ENCODE measurements at regions not wholly inside any gene's neighbourhood (a gene's known extent, or its start where the extent isn't known, plus 50 kb on each side); places are given as distances from the start of the nearest gene placed in this dataset.
"Not testable (repeated sequence)": the region's sequence is repeated elsewhere in the genome, so short reads cannot be mapped to it uniquely, and the experiment has no call there.

DNA sequence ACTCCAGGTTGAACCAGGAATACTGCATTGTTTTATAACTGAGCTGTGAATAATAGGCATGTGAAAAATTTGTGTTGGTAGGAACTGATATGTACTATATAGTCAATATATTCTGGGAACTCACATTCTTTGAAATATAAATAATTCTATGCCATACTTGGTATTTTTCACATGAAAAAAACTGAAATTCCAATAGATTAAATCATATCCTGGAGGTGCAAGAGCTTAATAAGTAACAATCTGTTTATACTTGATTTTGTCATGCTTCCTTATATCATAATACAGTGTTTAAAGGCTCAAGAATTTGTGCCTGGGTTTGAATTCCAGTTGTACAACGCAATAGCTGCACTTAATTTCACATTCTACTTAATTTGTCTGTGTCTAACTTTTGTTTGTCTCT lies 387.0 kb downstream of the USP25 start:
- DNase-seq (ENCODE audit: low spot score): no peak

DNA sequence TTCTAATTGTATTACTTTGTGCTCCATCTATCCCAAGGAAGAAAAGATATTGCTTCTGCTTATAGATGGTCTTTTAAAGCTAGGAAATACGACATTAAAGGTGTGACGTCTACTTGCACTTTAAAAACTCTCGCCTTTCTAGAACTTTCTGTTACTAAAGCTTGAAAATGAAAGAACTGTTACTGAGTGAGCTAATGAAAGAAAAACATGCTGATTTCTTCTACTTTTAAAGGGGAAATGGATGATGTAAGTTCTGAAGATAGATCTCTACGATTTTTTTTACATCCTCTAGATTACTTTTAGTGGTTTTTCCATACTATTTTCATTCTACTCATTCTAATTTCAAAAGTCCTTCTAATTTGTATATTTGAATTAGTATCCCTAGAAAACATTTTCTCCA lies 387.5 kb downstream of the USP25 start:
- DNase-seq (ENCODE audit: low spot score): no peak

DNA sequence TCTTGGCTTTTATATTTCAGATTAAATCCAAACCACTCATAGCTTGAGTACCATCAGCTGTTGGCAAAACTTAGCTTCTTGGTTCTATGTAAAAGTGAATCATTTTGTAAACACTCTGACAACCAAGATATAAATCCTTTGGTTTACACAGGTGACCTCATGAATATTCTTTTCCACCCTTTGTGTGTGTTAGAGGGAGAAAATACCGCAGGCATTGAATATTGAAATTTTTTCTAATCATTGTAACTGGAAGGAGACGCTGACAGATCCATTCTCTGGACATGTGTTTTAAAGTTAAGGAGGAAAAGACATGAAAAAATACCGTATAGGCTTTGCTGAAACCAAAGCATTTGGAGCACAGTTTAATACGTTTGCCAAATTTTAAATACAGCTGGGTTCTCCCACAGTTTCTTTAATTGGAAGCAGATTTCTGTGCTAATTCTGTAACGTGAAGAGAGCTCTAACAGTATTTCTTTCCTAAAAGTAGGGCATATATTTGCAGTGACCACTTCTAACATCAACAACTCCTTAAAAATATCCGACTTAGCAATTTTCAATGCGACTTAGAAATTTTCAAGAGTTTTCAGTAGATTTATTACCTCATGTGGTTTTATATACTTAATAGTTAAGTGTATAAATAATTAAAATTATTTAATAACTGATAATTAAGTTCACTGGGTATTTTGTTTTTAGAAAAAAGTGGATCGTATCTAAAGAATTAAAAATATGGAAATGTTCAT lies 388.2 kb downstream of the USP25 start:
- peak; percentile 46 for DNase-seq (ENCODE audit: low spot score)

DNA sequence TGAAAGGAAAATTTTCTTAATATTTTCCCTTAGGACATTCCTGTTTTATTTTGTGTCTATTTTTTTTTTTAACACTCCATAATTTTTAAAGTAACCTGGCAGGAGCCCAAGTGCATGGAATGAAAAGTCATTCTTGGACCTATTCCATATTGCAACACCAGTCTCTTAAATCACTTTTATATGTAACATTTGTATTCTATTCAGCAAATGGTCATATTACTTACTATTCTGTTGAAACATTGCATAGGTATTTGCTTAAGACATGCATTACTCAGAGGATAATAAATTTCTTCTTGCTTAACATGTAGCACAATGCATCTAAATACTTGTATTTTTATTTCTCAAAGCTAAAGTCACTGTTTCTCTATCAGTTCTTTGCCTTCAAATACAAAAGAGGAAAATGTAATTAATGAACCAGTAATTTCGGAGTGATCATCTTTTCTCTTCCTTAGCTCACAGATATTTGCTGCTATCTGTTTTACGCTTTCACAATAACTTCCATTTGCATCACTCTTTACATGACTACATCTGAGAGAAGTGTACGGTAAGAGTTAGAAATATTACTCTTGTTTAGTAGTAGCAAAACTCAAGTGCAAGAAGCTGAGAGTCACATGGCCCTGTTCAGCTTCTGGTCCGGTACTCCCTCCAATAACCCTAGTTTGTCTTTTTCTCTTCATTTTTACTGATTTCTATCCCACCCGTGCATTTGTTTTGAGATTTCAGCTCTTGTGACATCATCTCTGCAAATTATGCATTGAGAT lies 394.8 kb downstream of the USP25 start:
- no peak for DNase-seq (ENCODE audit: low spot score)

DNA sequence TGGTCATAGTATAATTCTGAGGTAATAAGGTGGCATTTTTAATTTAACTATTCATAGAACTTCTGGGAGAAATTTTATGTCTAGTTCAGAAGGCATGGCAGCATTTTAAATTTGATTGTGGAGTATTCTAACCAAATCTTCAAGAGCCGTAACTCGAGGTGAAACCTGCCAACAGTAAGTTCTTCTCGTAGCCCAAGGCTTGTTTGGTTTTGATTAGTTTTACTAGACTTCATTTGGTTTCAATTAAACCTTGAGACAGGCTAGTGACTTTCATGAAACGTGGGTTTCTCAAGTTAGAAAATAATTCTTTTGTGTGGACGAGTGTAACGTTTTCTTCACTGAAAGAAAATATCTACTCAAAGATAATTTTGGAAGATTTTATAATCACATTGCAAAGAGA lies 395.5 kb downstream of the USP25 start:
- no peak for DNase-seq (ENCODE audit: low spot score)

DNA sequence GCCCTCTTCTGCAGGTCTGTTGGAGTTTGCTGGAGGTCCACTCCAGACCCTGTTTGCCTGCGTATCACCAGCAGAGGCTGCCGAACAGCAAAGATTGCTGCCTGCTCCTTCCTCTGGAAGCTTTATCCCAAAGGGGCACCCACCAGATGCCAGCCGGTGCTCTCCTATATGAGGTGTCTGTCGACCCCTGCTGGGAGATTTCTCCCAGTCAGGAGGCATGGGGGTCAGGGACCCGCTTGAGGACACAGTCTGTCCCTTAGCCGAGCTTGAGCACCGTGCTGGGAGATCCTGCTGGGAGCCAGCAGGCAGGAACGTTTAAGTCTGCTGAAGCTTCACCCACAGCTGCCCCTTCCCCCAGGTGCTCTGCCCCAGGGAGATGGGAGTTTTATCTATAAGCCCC lies 402.7 kb downstream of the USP25 start:
- DNase-seq (ENCODE audit: low spot score): not testable (repeated sequence)

DNA sequence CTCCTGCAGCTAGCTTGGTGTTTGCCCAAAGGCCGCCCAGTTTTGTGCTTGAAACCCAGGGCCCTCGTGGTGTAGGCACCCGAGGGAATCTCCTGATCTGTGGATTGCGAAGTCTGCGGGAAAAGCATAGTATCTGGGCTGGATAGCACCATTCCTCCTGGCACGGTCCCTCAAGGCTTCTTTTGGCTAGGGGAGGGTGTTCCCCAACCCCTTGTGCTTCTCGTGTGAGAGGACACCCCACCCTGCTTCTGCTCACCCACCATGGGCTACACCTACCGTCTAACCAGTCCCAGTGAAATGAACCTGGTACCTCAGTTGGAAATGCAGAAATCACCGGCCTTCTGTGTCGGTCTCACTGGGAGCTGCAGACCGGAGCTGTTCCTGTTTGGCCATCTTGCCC lies 403.5 kb downstream of the USP25 start:
- DNase-seq (ENCODE audit: low spot score): no peak

DNA sequence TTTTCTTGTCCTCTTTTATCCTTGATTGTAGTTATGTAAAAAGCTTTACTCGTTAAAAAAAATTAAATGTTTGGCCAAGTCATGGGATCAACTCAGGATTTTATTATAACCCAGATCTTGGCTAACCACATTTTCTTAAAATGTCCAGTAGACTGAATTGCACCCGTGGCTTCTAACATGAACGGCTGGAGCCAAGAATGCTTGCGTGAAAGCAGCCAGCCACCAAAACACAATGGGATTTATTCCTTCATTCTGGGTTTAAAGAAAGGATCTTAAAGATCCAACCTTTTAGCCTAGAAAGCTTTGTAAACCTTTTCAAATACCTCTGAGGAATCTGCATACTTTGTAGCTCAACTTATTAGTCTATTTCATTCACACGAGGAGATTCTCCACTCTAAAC lies 404.4 kb downstream of the USP25 start:
- DNase-seq (ENCODE audit: low spot score): no peak

DNA sequence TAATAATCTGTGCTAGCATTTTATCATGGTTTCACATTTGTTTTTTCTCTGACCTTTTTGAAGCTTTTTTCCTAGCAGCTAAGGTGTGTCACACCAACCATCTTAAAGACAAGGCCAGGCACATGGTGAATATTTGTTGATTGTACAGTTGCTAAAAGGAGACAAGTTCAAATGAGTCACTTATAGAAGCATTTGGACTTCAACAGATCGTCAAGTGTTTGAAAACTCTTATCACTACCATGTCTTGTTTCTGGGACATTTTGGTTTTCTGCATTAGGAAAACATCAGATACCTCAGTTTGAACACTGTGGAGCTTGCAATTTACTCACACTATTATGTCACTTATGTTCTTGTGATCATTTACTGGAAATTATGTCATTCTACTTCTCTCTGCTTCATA lies 407.3 kb downstream of the USP25 start:
- DNase-seq (ENCODE audit: low spot score): no peak

DNA sequence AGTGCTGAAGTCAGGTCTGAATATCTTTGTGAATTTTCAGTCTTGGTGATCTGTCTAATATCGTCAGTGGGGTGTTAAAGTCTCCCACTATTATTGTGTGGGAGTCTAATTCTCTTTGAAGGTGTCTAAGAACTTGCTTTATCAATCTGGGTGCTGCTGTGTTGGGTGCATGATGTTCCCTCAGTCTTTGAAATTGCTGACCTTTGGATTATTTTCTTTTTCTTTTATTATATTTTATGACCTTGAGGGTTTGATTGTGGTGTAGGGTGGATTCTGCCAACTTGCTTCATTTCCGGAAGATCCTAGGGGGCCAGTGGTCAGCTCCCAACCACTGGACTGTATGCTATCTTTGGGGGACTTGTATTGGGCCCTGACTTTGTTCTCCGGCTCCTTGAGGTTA lies 415.3 kb downstream of the USP25 start:
- DNase-seq (ENCODE audit: low spot score): no peak

DNA sequence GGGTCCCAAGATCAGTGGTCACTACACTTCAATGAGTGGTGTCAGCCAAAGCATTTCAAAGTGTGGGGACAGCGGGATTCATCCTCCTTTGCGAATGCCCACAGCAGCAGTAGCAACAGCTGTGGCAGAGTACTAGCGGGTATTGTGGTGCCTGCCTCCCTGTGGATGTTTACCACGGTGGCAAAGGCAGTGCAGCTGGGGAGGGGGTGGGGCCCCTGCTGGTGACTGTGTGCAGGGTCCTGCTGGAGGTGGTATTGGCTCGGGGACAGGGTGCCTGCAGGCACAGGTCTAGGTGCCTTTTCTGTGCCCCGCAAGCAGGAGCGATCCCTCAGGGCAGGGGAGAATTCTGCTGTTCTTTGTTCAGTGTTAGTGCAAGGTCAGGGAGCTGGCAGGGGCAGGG lies 415.7 kb downstream of the USP25 start:
- no peak for DNase-seq (ENCODE audit: low spot score)

DNA sequence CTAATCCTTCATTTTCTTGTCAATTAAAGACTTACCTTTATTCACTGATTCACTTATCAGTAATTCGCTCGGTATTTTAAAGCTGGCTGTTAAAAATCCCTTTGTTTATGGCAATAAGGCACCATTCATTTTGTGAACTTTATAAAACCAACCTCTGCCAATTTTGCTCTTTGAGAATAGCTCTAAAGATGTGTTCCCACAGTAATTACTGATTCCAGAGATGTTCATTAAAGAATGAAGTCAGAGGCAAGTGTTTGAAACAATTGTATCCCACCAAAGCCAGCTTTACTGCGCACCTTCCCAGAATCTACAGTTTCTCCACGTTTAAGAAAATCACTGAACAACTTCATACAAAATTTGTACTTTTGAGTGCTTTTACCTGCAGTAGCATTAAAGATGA lies 424.5 kb downstream of the USP25 start:
- DNase-seq (ENCODE audit: low spot score): no peak

DNA sequence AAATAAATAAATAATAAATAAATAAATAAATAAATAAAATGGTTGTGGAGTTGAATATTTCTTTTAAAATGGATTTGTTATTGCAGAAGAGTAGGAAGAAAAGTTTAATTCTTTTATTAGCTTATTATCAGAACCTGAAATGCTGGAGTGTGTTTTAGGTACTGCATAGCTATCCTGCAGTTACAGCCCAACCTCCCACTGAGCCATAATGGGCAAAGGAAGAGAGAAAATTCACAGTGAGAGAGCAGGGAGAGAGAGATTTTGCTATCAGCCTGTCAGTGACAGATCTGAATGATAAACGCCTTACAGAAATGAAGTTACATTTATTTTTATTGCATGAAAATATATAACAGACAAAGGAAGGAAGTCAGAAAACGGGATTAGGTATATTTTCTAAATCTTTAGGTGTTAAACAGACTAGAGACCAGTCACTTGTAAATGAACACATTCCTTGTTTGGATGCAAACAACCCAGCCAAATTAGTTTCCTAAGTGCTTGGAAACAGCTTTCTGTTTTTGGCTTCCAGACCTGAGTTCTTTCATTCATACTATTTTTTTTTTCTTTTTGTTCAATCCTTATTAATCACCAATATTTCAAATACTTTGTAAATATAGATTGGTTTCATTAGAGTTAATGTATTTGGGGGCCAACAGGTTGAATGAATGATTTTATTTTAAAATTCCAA lies 425.3 kb downstream of the USP25 start:
- DNase-seq (ENCODE audit: low spot score): no peak

DNA sequence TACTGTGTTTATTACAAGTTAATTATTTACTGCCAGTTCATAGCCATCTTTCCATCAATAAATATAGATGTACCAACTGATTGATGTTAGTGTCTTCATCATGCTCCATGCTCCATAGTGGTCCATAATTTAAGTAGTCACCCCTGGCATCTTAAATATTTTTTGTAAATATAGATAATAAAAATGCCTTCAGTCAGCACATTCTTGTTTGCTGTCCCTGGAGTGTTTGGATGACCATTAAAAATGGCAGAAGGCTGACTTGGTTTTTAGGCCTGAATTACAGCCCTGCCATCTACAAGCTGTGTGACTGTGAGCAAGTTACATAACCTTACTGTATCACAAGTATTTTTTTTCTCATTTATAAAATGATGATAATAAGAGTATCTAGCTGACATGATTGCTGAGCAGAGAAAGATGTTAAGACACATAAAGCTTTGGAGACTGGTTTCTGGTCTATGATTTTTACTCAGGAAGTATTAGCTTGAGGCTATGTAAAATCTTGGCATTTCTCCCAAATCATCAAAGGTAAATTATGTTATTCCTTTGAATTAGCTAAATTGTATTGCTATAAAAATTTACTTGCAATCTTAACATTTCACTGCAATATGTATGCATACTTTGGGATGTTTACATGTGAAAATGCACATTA lies 427.2 kb downstream of the USP25 start:
- DNase-seq (ENCODE audit: low spot score): no peak

DNA sequence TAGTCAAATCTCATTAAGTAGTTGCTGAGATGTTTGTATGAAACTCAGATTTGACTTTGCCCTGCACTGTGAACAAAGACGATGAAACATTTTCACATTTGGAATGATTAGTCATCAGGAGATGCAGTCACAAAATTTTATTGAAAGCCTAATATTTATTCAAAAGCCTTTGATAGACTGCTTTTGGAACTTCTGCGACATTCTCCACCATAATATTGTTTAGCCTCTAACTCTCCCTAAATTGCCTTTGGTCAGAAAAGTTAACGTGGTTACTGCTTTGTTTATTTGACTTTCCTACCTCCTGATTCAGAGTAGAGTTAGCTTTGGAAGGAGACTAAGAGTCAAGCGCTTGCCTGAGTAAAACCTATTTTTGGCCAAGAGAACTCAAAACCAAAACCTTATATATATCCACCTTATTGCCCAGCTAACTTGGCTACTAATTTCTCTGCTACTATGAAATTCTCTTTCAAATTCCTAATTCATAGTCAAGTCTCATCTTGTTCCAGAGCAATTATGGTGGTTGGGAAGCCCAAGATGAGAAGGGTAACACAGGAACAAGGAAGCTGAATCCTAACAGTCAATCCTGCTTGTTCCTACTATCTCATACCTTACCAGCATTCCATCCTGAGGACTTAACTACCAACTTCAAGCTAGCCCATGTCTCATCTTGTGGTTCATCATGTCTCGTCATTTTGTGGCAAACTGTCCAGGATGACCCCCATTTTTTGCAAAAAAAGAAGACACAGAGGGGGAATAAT lies 429.6 kb downstream of the USP25 start:
- DNase-seq (ENCODE audit: low spot score): no peak

DNA sequence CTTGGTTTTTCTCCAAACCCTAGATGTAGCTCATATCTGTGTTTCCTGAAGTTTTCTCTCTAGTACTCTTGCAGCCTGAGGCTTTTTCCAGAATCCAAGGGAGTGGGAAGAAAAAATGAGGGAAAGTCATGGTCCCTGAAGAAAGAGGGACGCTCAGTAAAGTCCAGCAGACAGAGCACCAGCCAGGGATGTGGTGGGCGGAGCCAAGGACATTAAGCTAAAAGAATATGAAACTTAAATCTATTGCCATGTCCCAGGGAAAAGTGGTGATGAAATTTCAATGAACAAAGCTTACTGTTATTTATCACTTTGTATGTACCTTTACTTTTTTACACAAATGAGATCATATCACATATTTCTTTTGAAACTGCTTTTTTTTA lies 430.2 kb downstream of the USP25 start:
- DNase-seq (ENCODE audit: low spot score): no peak

DNA sequence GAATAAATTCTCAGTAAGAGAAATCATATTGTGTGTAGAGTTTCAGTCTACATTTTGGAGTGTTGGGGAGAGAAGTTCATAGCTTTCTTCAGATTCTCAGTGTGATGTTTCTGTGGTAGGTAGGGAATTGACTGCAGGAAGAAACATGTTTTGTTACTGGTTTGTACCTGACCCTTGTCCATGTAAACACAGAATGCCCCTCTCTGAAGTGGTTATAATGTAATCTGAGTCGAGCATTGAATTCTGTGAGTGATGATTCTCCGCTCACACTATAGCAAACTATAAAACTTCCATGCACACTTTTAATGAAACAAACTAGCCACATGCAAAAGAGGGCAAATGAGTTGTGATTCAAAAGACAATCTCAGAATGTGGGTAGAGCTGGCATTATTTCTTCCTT lies 433.2 kb downstream of the USP25 start:
- DNase-seq (ENCODE audit: low spot score): no peak

DNA sequence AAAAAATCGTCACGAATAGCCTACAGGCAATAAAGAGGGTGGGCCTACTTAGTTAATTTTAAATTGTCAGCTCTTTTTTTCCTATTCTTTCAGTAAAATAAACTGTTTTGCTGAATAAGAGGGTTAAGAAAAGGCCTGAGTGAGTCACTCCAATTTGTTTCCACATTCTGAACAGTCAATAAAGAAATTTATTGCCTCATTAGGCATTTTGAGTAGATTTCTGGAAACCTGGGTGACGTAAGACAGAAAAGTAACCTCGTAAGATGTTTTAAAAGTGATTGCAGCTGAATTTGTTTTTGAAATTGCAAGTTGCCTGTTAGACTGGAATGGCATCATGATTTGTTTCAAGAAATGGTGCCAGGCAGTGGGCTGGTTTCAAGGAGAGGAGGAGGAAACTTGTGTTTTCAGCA lies 439.3 kb downstream of the USP25 start:
- no peak for DNase-seq (ENCODE audit: low spot score)

DNA sequence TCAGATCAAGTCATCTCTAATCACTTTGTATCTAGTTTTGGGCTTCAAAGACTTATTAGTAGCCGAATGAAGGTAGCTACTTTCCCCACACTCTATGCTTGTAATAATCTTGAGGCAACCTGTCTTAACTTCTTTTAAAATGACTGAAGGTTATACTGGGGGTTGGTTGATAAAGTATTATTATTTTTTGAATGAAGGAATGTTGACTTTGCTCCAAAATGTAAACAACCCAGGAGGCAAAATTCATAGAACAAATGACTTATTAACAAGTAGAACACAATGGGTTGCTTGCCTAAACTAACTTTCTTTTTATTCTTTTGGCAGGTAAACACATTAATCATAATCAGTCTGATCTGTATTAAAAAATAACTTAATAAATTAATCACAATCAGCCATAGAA lies 440.0 kb downstream of the USP25 start:
- DNase-seq (ENCODE audit: low spot score): no peak

DNA sequence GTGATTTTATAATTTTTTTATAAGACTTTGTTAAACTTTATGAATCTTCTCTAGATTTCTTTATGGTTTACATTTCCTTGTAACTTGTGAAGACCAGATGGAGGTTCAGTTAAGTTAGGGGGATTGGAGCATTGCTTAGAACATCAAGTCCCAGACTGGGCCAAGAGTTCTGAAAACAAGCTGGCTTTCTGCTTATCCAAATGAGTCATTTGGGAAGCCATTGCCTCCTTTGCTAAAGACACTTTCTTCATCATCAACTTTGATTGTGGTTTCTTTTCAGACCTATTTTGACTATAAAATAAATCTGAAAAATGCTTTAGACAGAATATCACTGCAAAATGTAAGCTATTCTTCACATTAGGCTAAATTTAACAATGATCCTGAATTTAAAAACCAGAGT lies 446.8 kb downstream of the USP25 start:
- no peak for DNase-seq (ENCODE audit: low spot score)

DNA sequence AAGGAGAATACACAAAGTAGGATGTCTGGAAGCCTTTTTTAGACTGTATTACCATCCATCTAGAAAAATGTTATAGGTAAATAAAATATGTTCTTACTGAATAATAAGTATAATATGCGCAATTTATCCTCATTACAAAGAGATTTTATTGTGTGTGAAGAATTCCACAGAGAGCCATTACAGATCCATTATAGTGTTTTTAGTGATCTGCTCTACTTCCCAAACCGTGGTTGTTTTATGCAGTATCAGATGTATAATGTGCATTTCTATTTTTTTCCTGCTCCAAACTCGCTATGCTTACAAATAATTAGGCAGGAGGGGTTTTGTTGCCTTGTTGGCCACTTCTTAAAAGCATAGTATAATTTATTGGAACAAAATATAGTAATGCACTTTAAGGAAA lies 447.8 kb downstream of the USP25 start:
- no peak for DNase-seq (ENCODE audit: low spot score)

DNA sequence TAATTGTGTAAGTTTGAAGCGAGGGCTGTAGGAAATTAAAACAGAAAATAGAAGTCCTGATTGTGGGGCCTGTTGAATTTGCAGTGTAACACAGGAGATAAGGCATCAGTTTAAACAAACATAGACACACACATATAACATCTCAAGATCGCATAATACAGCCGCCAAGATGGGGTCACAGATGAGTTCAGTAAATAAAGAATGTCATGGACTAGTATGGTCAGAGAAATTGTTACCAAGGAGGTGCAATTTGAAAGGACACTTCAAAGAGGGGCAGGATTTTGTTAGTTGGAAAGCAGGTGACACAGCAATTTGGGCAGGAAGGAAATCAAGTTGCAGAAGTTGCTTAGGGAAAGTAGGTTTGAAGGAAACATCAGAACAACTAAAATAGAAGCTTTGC lies 450.0 kb downstream of the USP25 start:
- no peak for DNase-seq (ENCODE audit: low spot score)

Data from cerebellar cortex (tissue), 1 donor.